ENCODE measurements at regions not wholly inside any gene's neighbourhood (a gene's known extent, or its start where the extent isn't known, plus 50 kb on each side); places are given as distances from the start of the nearest gene placed in this dataset.

GRCh38 chr1:174079796-174080195, 57.6 kb upstream of the RC3H1 start:
- TF ChIP-seq CTCF (IDR thresholded peaks at IDR 0.05; ENCODE audit: low read length): no peak
- no peak for TF ChIP-seq EZH2 (IDR thresholded peaks at IDR 0.05; ENCODE audit: borderline replicate concordance, low read length)
